ENCODE measurements at regions not wholly inside any gene's neighbourhood (a gene's known extent, or its start where the extent isn't known, plus 50 kb on each side); places are given as distances from the start of the nearest gene placed in this dataset.
A peak's percentile ranks its signal among the peaks of the same experiment; 100 is the strongest.

- H3K27ac Mint-ChIP-seq, result no peak overlapping the region
- no peak overlapping the region for H3K4me3 Mint-ChIP-seq
- no peaks in the 10 kb centered on the region for H3K4me1 Mint-ChIP-seq
- H3K9me3 Mint-ChIP-seq, result peaks cover 0 to 1% of the 10 kb centered on the region in 2 donors
- no peak for DNase-seq
- H3K27me3 Mint-ChIP-seq, result no peaks in the 10 kb centered on the region
- H3K36me3 Mint-ChIP-seq, result no peaks in the 10 kb centered on the region
- ATAC-seq (replicated peaks), result no peak
Observed at GRCh38 chr18:41798879-41799278, 156.2 kb upstream of the PIK3C3 start.

DNA sequence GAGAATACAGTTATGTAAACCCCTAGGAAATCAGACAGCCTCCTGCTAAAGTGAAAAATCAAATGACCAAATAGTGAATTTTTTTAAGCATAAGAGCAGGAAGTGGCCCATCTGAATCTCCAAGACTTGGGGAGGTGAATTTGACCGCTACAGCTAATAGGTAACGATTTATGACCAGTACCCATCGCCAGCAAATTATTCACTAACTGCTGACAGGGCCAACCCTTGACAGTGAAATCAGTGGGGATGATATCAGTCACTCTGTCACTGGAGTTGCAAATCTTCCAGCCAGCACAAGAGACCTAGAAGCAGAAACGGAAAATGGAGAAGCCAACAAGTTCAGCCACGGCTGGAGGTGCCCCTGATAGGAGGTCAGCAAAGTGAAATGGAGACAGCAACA is 164.3 kb upstream of the PIK3C3 start:
- Mint-ChIP-seq H3K4me3 (no peak overlapping the region), H3K9me3 (peaks cover 0 to 1% of the 10 kb centered on the region in 2 donors), H3K4me1 (no peaks in the 10 kb centered on the region), H3K36me3 (no peaks in the 10 kb centered on the region), H3K27me3 (no peaks in the 10 kb centered on the region), H3K27ac (no peak overlapping the region)
- no peak for ATAC-seq (replicated peaks)
- no peak for DNase-seq

DNA sequence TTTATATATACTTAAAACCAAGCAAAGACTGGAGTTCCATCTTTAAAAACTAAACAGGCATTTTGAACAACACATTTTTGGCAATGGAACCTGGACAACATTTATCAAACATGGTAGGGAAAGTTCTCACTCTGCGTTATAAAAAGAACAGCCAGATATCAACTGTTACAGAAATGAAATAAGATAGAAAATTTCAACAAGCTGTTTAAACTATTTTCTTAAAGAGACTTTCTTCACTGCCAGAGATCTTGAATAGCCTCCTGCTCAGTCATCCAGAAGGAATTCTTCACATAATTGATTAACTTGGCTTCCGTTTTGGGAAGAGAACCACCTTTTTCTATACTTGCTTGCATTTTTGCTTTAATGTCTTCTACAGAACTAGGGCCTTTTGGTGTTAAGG is 166.0 kb upstream of the PIK3C3 start:
- Mint-ChIP-seq H3K4me1 (no peaks in the 10 kb centered on the region), H3K9me3 (no peaks in the 10 kb centered on the region), H3K27ac (no peak overlapping the region), H3K4me3 (no peak overlapping the region), H3K27me3 (no peaks in the 10 kb centered on the region), H3K36me3 (no peaks in the 10 kb centered on the region)
- ATAC-seq (replicated peaks) (no peak), DNase-seq (no peak)

GRCh38 chr18:41783879-41784278 is 171.2 kb upstream of the PIK3C3 start:
- no peak overlapping the region for H3K4me3 Mint-ChIP-seq
- DNase-seq, result no peak
- H3K27me3 Mint-ChIP-seq, result no peaks in the 10 kb centered on the region
- H3K36me3 Mint-ChIP-seq, result no peaks in the 10 kb centered on the region
- no peak overlapping the region for H3K27ac Mint-ChIP-seq
- no peaks in the 10 kb centered on the region for H3K4me1 Mint-ChIP-seq
- ATAC-seq (replicated peaks), result no peak
- H3K9me3 Mint-ChIP-seq, result no peaks in the 10 kb centered on the region

- H3K27me3 Mint-ChIP-seq, result no peaks in the 10 kb centered on the region
- H3K4me3 Mint-ChIP-seq, result no peak overlapping the region
- DNase-seq, result no peak
- no peaks in the 10 kb centered on the region for H3K4me1 Mint-ChIP-seq
- no peaks in the 10 kb centered on the region for H3K36me3 Mint-ChIP-seq
- ATAC-seq (replicated peaks), result no peak
- no peak overlapping the region for H3K27ac Mint-ChIP-seq
- no peaks in the 10 kb centered on the region for H3K9me3 Mint-ChIP-seq
Observed at GRCh38 chr18:41783065-41783818, 171.8 kb upstream of the PIK3C3 start.

DNA sequence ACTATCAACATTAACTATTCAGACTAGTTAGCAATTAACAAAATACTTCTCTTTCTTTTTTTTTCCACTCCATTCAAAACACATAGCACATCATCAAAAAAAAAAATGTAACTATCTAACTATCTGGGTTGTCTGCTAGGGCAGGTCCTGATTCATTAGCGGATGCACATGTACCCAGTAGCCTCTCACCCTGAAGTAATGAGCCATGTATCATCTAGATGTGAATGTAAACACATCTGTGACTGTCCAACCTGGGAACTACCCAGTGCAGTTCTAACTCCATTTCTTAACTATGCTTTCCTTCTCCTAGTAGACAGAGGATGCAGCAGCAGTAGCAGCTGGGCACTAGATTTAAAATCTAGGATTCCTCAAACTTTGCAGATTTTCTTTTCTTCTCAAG is 183.1 kb upstream of the PIK3C3 start:
- Mint-ChIP-seq H3K9me3 (peaks cover 0 to 3% of the 10 kb centered on the region in 2 donors), H3K4me1 (no peaks in the 10 kb centered on the region), H3K4me3 (no peak overlapping the region), H3K27me3 (no peaks in the 10 kb centered on the region), H3K27ac (no peak overlapping the region), H3K36me3 (no peaks in the 10 kb centered on the region)
- DNase-seq (no peak), ATAC-seq (replicated peaks) (no peak)

GRCh38 chr18:41769265-41769664 is 185.8 kb upstream of the PIK3C3 start:
- Mint-ChIP-seq H3K27ac (no peak overlapping the region), H3K27me3 (no peaks in the 10 kb centered on the region), H3K4me1 (no peaks in the 10 kb centered on the region), H3K36me3 (no peaks in the 10 kb centered on the region), H3K9me3 (peaks cover 0 to 3% of the 10 kb centered on the region in 2 donors), H3K4me3 (no peak overlapping the region)
- no peak for ATAC-seq (replicated peaks)
- no peak for DNase-seq

DNA sequence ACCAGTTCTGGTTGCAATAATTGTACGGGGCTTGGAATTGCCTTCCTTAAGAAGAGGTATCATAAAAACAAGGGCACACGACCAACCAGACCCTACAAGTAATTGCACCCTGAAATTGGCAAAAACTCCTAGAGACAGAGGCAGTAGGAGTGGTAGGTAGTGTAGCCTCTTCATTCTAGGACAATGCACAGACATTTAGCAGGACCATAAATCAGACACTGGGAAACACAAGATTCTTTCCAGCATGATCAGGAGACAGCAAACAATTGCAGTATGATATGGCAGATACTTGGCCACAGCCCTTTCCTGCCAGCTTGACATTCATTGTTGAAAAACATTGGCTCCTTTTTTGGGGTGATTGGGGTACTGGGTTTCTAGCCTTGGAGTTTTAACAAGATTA is 186.6 kb upstream of the PIK3C3 start:
- DNase-seq (no peak), ATAC-seq (replicated peaks) (no peak)
- Mint-ChIP-seq H3K9me3 (peaks cover 0 to 3% of the 10 kb centered on the region in 2 donors), H3K36me3 (no peaks in the 10 kb centered on the region), H3K27ac (no peak overlapping the region), H3K4me1 (no peaks in the 10 kb centered on the region), H3K27me3 (no peaks in the 10 kb centered on the region), H3K4me3 (no peak overlapping the region)

- peak in 1 of 2 donors; percentile 36 for ATAC-seq (replicated peaks)
- Mint-ChIP-seq H3K4me1 (no peaks in the 10 kb centered on the region), H3K9me3 (peaks cover 0 to 3% of the 10 kb centered on the region in 2 donors), H3K27me3 (no peaks in the 10 kb centered on the region), H3K27ac (no peak overlapping the region), H3K36me3 (no peaks in the 10 kb centered on the region), H3K4me3 (no peak overlapping the region)
- DNase-seq, result no peak
Observed at GRCh38 chr18:41767960-41768359, 187.1 kb upstream of the PIK3C3 start.

DNA sequence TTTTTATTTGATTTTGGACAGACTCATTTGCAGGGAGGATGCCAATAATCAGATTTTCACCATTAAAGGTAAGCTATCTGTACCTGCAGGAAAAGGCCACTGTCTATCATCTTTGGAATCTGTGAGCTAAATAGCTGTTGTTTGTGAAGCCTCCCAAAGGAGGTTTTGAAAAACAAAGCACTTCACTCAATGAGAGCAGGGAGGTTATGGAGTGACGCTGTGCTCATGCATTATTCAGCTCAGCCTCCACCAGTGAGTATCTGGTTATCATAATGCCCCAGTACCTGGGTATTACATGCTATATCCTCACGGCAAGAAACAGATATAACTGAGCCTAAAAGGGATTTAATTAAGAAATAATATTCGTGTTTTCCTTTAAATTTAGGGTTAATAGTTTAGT is 189.6 kb upstream of the PIK3C3 start:
- DNase-seq (no peak), ATAC-seq (replicated peaks) (no peak)
- Mint-ChIP-seq H3K36me3 (no peaks in the 10 kb centered on the region), H3K9me3 (peaks cover 0 to 3% of the 10 kb centered on the region in 2 donors), H3K27me3 (no peaks in the 10 kb centered on the region), H3K4me1 (no peaks in the 10 kb centered on the region), H3K4me3 (no peak overlapping the region), H3K27ac (no peak overlapping the region)

DNA sequence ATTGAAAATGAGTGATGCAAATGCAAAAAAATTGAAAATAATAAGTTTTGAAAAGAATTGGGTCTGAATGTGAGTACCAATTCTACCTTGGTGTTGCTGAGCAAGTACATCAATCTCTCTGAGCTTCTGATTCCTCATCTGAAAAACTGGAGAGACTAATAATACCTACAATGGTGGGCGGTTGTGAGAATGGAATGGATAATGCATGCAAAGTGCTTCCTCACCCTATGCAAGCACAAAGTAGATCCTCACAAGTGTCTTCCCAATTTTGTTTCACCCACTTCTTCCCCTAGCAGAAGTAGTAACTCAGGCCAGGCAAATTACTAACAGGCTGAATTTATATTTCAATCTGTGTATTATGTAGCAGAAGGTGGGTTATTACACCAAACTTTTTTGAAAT is 191.7 kb upstream of the PIK3C3 start:
- Mint-ChIP-seq H3K4me3 (no peak overlapping the region), H3K9me3 (peaks cover 0 to 2% of the 10 kb centered on the region in 2 donors), H3K27me3 (no peaks in the 10 kb centered on the region)

DNA sequence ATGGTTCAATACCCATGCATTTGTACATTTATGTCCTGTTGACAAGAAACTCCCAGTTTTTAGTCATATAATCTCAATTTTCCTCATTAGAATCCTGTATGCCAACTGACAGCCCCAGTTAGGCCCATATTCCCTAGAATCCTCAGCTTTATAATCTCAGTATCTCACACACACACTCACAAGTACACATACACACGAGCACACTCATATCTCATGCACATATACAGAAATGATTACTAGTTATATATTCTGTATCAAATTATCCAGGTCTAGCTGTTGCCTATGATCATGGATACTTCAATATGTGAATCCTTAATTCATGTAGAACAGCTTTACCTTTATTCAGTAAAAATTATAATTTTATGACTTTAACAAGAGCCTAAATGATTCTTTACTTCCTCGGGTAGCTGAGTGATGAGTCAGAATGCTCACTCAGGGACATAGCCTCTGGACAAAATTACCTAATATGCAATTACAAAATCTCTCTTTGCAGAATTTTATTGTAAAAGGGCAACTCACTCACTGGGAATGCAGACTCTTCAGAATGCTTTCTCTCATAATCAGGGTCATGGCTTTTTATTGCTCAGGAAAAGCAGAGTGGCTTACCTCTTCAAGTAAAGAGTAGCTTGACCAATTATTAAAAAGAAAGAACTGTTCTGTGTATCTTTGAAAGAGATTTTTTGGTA is 193.6 kb upstream of the PIK3C3 start:
- H3K9me3 Mint-ChIP-seq, result no peaks in the 10 kb centered on the region
- ATAC-seq (replicated peaks) (no peak), DNase-seq (no peak)
- H3K4me1 Mint-ChIP-seq, result no peaks in the 10 kb centered on the region
- H3K4me3 Mint-ChIP-seq, result no peak overlapping the region
- H3K36me3 Mint-ChIP-seq, result no peaks in the 10 kb centered on the region
- no peak overlapping the region for H3K27ac Mint-ChIP-seq
- no peaks in the 10 kb centered on the region for H3K27me3 Mint-ChIP-seq

More for the DNA sequence above, 191.7 kb upstream of the PIK3C3 start:
- Mint-ChIP-seq H3K36me3 (no peaks in the 10 kb centered on the region), H3K4me1 (no peaks in the 10 kb centered on the region), H3K27ac (no peak overlapping the region)
- no peak for ATAC-seq (replicated peaks)
- no peak for DNase-seq

DNA sequence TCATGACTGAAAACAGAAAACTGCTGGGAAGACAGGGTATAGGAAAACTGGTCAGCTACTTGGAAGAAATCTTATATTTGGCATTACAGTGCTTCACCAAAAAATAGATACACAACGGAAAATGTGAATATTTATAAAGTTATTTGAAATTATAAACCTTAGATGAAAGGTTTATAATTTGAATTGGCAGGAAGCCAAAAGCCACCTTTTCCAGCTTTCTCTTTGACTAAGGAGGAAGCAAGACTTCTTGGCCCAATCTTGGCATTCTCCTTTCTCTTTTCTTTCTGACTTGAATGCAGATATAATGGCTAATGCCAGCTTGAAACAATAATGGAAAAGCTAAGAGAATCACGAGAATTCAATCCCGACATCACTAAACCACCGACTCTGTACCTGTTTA is 196.5 kb upstream of the PIK3C3 start:
- ATAC-seq (replicated peaks) (no peak), DNase-seq (no peak)
- H3K36me3 Mint-ChIP-seq, result no peaks in the 10 kb centered on the region
- H3K9me3 Mint-ChIP-seq, result peaks cover 0 to 2% of the 10 kb centered on the region in 2 donors
- no peaks in the 10 kb centered on the region for H3K4me1 Mint-ChIP-seq
- H3K27ac Mint-ChIP-seq, result no peak overlapping the region
- H3K27me3 Mint-ChIP-seq, result no peaks in the 10 kb centered on the region
- H3K4me3 Mint-ChIP-seq, result no peak overlapping the region

DNA sequence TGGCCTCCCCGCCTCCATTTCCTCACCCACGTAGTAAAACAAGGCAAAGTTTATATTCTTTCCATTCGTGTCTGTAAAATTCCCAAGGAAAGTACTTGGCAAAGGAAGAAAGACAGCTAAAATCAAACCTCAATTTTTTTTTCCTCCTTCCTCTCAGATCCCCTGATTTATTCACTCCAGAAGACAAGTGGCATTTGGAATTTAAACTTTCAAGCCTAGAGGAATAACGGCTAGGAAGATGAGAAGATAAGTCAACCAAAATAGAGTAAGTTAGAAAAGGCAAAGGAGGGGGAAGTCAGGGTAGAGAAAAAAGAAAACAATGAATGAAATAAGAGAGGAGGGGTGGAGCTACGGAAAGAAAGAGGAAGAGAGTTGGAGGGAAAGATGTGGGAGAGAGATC is 198.9 kb upstream of the PIK3C3 start:
- Mint-ChIP-seq H3K4me1 (no peaks in the 10 kb centered on the region), H3K36me3 (no peaks in the 10 kb centered on the region), H3K27me3 (no peaks in the 10 kb centered on the region), H3K27ac (no peak overlapping the region), H3K9me3 (peaks cover 0 to 2% of the 10 kb centered on the region in 2 donors), H3K4me3 (no peak overlapping the region)
- ATAC-seq (replicated peaks), result no peak
- DNase-seq, result no peak

DNA sequence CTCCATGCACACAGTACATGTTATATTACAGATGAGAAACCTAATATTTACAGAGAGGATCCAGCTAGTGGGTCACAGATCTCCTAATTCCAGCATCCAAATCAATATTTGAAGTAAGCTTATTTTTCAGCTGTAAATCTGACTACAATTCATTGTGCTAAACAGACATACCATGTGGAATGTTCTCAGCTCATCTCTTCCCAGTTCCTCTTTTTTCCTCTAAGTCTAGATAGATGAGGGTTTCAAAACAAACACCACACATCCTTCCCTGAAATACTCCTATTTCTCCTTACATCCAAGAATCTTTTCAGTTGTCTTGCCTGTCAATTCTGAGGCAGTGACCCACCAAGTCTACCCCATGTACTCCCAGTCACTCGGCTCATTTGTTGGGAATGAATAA is 200.7 kb upstream of the PIK3C3 start:
- DNase-seq, result no peak
- Mint-ChIP-seq H3K9me3 (peaks cover 0 to 2% of the 10 kb centered on the region in 2 donors), H3K4me3 (no peak overlapping the region), H3K27me3 (no peaks in the 10 kb centered on the region), H3K36me3 (no peaks in the 10 kb centered on the region), H3K4me1 (no peaks in the 10 kb centered on the region), H3K27ac (no peak overlapping the region)
- ATAC-seq (replicated peaks), result no peak
